KOPT-K1 (cell line): ENCODE measurements at regions not wholly inside any gene's neighbourhood (a gene's known extent, or its start where the extent isn't known, plus 50 kb on each side); places are given as distances from the start of the nearest gene placed in this dataset.
"Not testable (repeated sequence)": the region's sequence is repeated elsewhere in the genome, so short reads cannot be mapped to it uniquely, and the experiment has no call there.

ENCODE experiments used
- H3K27ac ChIP-seq: fragments of 200-600 bp; sonication (generic); 2 replicates; pipeline ENCODE4 v1.5.1; 2016; ENCODE audit warnings: antibody characterized with exemption, mild to moderate bottlenecking, low read depth, low read length; ENCODE audit not compliant: poor library complexity, severe bottlenecking
- H3K36me3 ChIP-seq: fragments of 200-600 bp; sonication (generic); 2 replicates; pipeline ENCODE4 v1.5.1; 2017; ENCODE audit warnings: antibody characterized with exemption, mild to moderate bottlenecking, low read length, moderate library complexity; ENCODE audit not compliant: insufficient read depth
- H3K9me3 ChIP-seq: fragments of 200-600 bp; sonication (generic); 2 replicates; pipeline ENCODE4 v1.5.1; 2017; ENCODE audit warnings: antibody characterized with exemption, low read length, mild to moderate bottlenecking; ENCODE audit not compliant: insufficient read depth, poor library complexity, severe bottlenecking

GRCh38 chr16:21487956-21488355, 111.4 kb upstream of the METTL9 start:
- H3K36me3 ChIP-seq, H3K27ac ChIP-seq, H3K9me3 ChIP-seq: not testable (repeated sequence)

- H3K36me3 ChIP-seq, H3K9me3 ChIP-seq: not testable (repeated sequence)
- H3K27ac ChIP-seq = peak overlapping the region; percentile 55
Measured at GRCh38 chr16:21499046-21499445, 100.3 kb upstream of the METTL9 start.

DNA sequence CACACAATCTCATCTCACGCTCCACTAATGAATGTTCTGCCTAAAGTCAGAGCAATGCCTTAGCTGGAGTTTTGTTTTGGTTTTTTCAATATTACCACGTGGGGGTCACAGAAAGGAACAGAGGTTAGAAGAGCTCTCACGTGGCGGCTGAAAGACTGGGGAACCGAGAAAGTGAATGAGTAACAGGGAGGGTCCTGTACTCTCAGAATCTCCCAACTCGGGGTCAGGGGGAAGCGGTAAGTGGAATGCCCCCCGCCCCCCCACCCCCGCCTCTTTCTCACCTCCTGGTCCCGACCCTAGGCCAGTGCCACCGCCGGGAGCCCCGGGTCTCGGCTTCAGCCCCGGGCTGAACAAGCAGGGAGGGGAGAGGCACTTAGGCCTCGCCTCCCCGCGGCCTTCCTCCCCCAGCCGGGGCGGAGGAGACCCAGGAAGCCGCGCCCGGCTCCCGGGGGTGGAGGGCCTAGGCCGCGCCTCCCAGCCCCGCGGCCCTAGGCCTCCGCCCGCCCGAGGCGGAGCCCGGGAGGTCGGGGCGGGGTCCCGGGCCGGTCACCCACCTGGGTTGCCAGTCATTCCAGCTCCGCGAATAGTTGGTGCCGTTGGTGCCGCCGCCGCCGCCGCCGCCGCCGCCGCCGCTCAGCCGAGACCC, 98.0 kb upstream of the METTL9 start:
- H3K27ac ChIP-seq = peak overlapping the region; percentile 86
- not testable (repeated sequence) for H3K36me3 ChIP-seq, H3K9me3 ChIP-seq

GRCh38 chr16:21501869-21502667, 97.3 kb upstream of the METTL9 start:
- Histone ChIP-seq H3K9me3 (no peaks in the 10 kb centered on the region), H3K27ac (peak overlapping the region; percentile 86), H3K36me3 (peaks cover 8% of the 10 kb centered on the region; the same call in 1 of the 2 replicates)

DNA sequence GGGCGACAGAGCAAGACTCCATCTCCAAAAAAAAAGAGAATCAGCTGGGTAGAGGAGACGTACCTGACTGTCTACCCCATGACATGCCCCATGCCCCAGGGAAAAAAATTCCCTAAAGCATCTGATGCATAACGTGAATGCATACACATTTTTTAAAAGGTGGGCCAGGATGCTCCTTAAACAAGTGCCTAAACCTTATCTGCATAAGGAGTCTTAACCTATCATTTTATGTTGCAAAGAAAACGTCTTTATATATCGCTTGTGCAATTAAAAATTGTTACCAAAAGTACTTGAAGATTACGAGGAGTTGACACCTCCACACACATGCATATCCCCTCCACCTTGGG, 95.8 kb upstream of the METTL9 start:
- peaks cover 17% of the 10 kb centered on the region; the same call in 1 of the 2 replicates for H3K36me3 ChIP-seq
- not testable (repeated sequence) for H3K9me3 ChIP-seq, H3K27ac ChIP-seq

- H3K27ac ChIP-seq, H3K9me3 ChIP-seq: not testable (repeated sequence)
- peaks cover 23% of the 10 kb centered on the region; the same call in 1 of the 2 replicates for H3K36me3 ChIP-seq
Measured at GRCh38 chr16:21503941-21504832, 95.2 kb upstream of the METTL9 start.

DNA sequence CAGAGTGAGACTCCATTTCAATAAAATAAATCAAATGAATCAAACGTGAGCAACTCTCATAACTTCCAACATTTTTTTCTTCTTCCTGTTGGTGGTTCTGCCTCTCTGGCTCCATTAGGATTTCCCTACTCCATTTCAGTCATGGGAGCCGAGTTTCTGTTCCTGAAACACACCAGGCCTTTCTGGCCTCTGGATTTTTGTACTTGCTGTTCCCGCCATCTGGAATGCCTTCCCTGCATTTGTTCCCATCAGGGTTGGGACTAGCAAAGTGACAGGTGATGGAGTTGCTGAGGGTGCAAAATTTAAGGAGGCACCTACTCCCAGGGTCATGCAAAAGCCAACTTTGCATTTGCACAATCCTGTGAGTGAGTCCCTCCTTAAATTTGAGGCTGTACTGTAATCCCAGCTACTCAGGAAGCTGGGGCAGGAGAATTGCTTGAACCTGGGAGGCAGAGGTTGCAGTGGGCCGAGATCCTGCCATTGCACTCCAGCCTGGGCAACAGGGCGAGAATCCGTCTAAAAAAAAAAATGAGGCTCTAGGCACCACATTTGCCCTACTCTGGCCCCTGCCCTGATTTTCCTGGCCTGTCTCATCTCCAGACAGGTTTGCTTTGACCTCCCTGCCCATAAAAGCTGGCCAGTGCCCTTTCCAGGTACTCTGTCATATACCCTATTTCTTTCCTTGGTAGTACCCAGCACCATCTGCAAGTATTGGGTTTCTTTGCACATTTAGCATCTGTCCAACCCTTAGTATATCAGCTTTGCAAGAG, 93.4 kb upstream of the METTL9 start:
- peaks cover 40% of the 10 kb centered on the region for H3K36me3 ChIP-seq
- peak overlapping the region; percentile 79 for H3K27ac ChIP-seq
- H3K9me3 ChIP-seq = not testable (repeated sequence)

GRCh38 chr16:21506857-21507456, 92.4 kb upstream of the METTL9 start:
- peak overlapping the region; percentile 79 for H3K27ac ChIP-seq
- peaks cover 46% of the 10 kb centered on the region for H3K36me3 ChIP-seq
- H3K9me3 ChIP-seq = not testable (repeated sequence)

- not testable (repeated sequence) for H3K9me3 ChIP-seq
- peak overlapping the region; percentile 79 for H3K27ac ChIP-seq
- peaks cover 54% of the 10 kb centered on the region for H3K36me3 ChIP-seq
Measured at GRCh38 chr16:21507631-21508305, 91.6 kb upstream of the METTL9 start.

- H3K27ac ChIP-seq = peak overlapping the region; percentile 79
- H3K36me3 ChIP-seq = peaks cover 62% of the 10 kb centered on the region
- H3K9me3 ChIP-seq = not testable (repeated sequence)
Measured at GRCh38 chr16:21508661-21509436, 90.5 kb upstream of the METTL9 start.

- peaks cover 64% of the 10 kb centered on the region for H3K36me3 ChIP-seq
- peak overlapping the region; percentile 79 for H3K27ac ChIP-seq
- not testable (repeated sequence) for H3K9me3 ChIP-seq
Measured at GRCh38 chr16:21509437-21510086, 89.8 kb upstream of the METTL9 start.

- peaks cover 75% of the 10 kb centered on the region for H3K36me3 ChIP-seq
- not testable (repeated sequence) for H3K9me3 ChIP-seq, H3K27ac ChIP-seq
Measured at GRCh38 chr16:21510869-21511255, 88.5 kb upstream of the METTL9 start.
